ENCODE measurements at regions not wholly inside any gene's neighbourhood (a gene's known extent, or its start where the extent isn't known, plus 50 kb on each side); places are given as distances from the start of the nearest gene placed in this dataset.

DNA sequence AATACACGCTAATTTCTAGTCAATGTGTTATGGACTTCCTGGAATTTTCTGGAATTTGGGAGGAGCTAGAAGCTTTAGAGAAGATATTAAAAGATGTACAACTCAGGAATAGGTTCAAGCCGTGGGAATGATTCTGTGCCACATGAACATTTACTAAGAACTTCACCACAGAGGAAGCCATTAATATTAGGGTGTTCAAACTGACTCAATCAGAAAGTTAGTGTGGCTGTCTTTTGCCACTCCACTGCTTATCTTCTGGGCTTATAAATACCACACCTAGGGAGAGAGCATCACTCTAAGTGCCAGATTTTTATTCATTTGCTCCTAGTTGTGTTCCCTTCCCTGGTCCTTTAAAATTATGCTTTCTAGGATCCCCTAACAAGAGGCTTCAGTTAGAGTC lies 409.8 kb downstream of the KCTD8 start:
- TF ChIP-seq CTCF (conservative IDR thresholded peaks at IDR 0.05; ENCODE audit: low read depth, low read length) (no peak), EZH2 (IDR thresholded peaks at IDR 0.05; ENCODE audit: borderline replicate concordance, low read depth, low read length, poor library complexity, severe bottlenecking) (no peak)
